ENCODE measurements at regions not wholly inside any gene's neighbourhood (a gene's known extent, or its start where the extent isn't known, plus 50 kb on each side); places are given as distances from the start of the nearest gene placed in this dataset.
A peak's percentile ranks its signal among the peaks of the same experiment; 100 is the strongest.

- FAIRE-seq: no peak
Observed at GRCh38 chr12:91825999-91826398, 319.6 kb downstream of the BTG1 start.

GRCh38 chr12:91824991-91825390, 320.7 kb downstream of the BTG1 start:
- no peak for DNase-seq (ENCODE audit: low read depth)
- no peaks in the 10 kb centered on the region for H3K36me3 ChIP-seq (ENCODE audit: control insufficient read depth, insufficient read depth, low read length)
- no peak overlapping the region for H3K4me3 ChIP-seq (ENCODE audit: low read depth, low read length)
- H3K27me3 ChIP-seq (ENCODE audit: control insufficient read depth, insufficient read depth, low read length): no peaks in the 10 kb centered on the region
- FAIRE-seq: no peak
- no peak for TF ChIP-seq CTCF (IDR thresholded peaks at IDR 0.05; ENCODE audit: insufficient read depth, low read length, severe bottlenecking)

More at GRCh38 chr12:91825999-91826398, 319.6 kb downstream of the BTG1 start:
- Histone ChIP-seq H3K36me3 (ENCODE audit: control insufficient read depth, insufficient read depth, low read length) (no peaks in the 10 kb centered on the region), H3K27me3 (ENCODE audit: control insufficient read depth, insufficient read depth, low read length) (no peaks in the 10 kb centered on the region), H3K4me3 (ENCODE audit: low read depth, low read length) (no peak overlapping the region)
- DNase-seq (ENCODE audit: low read depth): no peak
- TF ChIP-seq CTCF (IDR thresholded peaks at IDR 0.05; ENCODE audit: insufficient read depth, low read length, severe bottlenecking): no peak

- H3K36me3 ChIP-seq (ENCODE audit: control insufficient read depth, insufficient read depth, low read length): no peaks in the 10 kb centered on the region
- no peak for DNase-seq (ENCODE audit: low read depth)
- TF ChIP-seq CTCF (IDR thresholded peaks at IDR 0.05; ENCODE audit: insufficient read depth, low read length, severe bottlenecking): no peak
- H3K27me3 ChIP-seq (ENCODE audit: control insufficient read depth, insufficient read depth, low read length): no peaks in the 10 kb centered on the region
- no peak for FAIRE-seq
- H3K4me3 ChIP-seq (ENCODE audit: low read depth, low read length): no peak overlapping the region
Observed at GRCh38 chr12:91819132-91819447, 326.6 kb downstream of the BTG1 start.

- no peak for TF ChIP-seq CTCF (IDR thresholded peaks at IDR 0.05; ENCODE audit: insufficient read depth, low read length, severe bottlenecking)
- FAIRE-seq (peak; percentile 23), DNase-seq (ENCODE audit: low read depth) (peak; percentile 82)
- no peaks in the 10 kb centered on the region for H3K36me3 ChIP-seq (ENCODE audit: control insufficient read depth, insufficient read depth, low read length)
- no peaks in the 10 kb centered on the region for H3K27me3 ChIP-seq (ENCODE audit: control insufficient read depth, insufficient read depth, low read length)
- H3K4me3 ChIP-seq (ENCODE audit: low read depth, low read length): no peak overlapping the region
Observed at GRCh38 chr12:91818227-91819131, 327.2 kb downstream of the BTG1 start.

GRCh38 chr12:91817517-91817916, 328.1 kb downstream of the BTG1 start:
- no peaks in the 10 kb centered on the region for H3K36me3 ChIP-seq (ENCODE audit: control insufficient read depth, insufficient read depth, low read length)
- FAIRE-seq (no peak), DNase-seq (ENCODE audit: low read depth) (peak; percentile 50)
- no peak overlapping the region for H3K4me3 ChIP-seq (ENCODE audit: low read depth, low read length)
- H3K27me3 ChIP-seq (ENCODE audit: control insufficient read depth, insufficient read depth, low read length): no peaks in the 10 kb centered on the region
- no peak for TF ChIP-seq CTCF (IDR thresholded peaks at IDR 0.05; ENCODE audit: insufficient read depth, low read length, severe bottlenecking)

- TF ChIP-seq CTCF (IDR thresholded peaks at IDR 0.05; ENCODE audit: insufficient read depth, low read length, severe bottlenecking): no peak
- Histone ChIP-seq H3K27me3 (ENCODE audit: control insufficient read depth, insufficient read depth, low read length) (no peaks in the 10 kb centered on the region), H3K36me3 (ENCODE audit: control insufficient read depth, insufficient read depth, low read length) (no peaks in the 10 kb centered on the region), H3K4me3 (ENCODE audit: low read depth, low read length) (no peak overlapping the region)
- FAIRE-seq (no peak), DNase-seq (ENCODE audit: low read depth) (peak; percentile 85)
Observed at GRCh38 chr12:91813701-91814100, 331.9 kb downstream of the BTG1 start.

Measured in bronchial epithelial cell (primary cell).